Hepatocyte (in vitro differentiated cells): ENCODE measurements at regions not wholly inside any gene's neighbourhood (a gene's known extent, or its start where the extent isn't known, plus 50 kb on each side); places are given as distances from the start of the nearest gene placed in this dataset.

Experiments
- DNase-seq: peaks from one replicate; pipeline ENCODE4 v3.0.0-alpha.2; 2016; ENCODE audit warnings: low spot score
- H2AFZ ChIP-seq: fragments of 200-600 bp; sonication (generic); 2 replicates; pipeline ENCODE4 v1.6.0; 2016; ENCODE audit warnings: antibody characterized with exemption, mild to moderate bottlenecking
- H3K27ac ChIP-seq: fragments of 200-600 bp; sonication (generic); 2 replicates; pipeline ENCODE4 v1.5.1; 2016; ENCODE audit warnings: mild to moderate bottlenecking
- H3K27me3 ChIP-seq: fragments of 200-600 bp; sonication (generic); 2 replicates; pipeline ENCODE4 v1.6.1; 2016
- H3K36me3 ChIP-seq: fragments of 200-600 bp; sonication (generic); replicated peaks from 2 replicates; pipeline ENCODE4 v1.5.1; 2016; ENCODE audit warnings: low read depth; ENCODE audit not compliant: insufficient read depth
- H3K4me1 ChIP-seq: fragments of 200-600 bp; sonication (generic); 2 replicates; pipeline ENCODE4 v1.5.1; 2016; ENCODE audit warnings: mild to moderate bottlenecking, moderate library complexity; ENCODE audit not compliant: insufficient read depth
- H3K4me2 ChIP-seq: fragments of 200-600 bp; sonication (generic); 2 replicates; pipeline ENCODE4 v1.6.0; 2016
- H3K4me3 ChIP-seq: fragments of 200-600 bp; sonication (generic); 2 replicates; pipeline ENCODE4 v1.5.1; 2016; ENCODE audit warnings: mild to moderate bottlenecking
- H3K79me2 ChIP-seq: fragments of 200-600 bp; sonication (generic); 2 replicates; pipeline ENCODE4 v1.6.0; 2017; ENCODE audit warnings: mild to moderate bottlenecking
- H3K9me2 ChIP-seq: fragments of 200-600 bp; sonication (generic); replicated peaks from 2 replicates; pipeline ENCODE4 v1.6.0; 2017; ENCODE audit warnings: mild to moderate bottlenecking; ENCODE audit not compliant: insufficient read depth
- H3K9me3 ChIP-seq: fragments of 200-600 bp; sonication (generic); 2 replicates; pipeline ENCODE4 v1.5.1; 2016; ENCODE audit warnings: low read depth, mild to moderate bottlenecking
- H4K20me1 ChIP-seq: fragments of 200-600 bp; sonication (generic); 2 replicates; pipeline ENCODE4 v1.6.0; 2016; ENCODE audit warnings: mild to moderate bottlenecking; ENCODE audit not compliant: insufficient read depth, poor library complexity, severe bottlenecking
- EZH2 ChIP-seq: fragments of 200-600 bp; sonication (generic); IDR thresholded peaks from 2 replicates; pipeline ENCODE4 v1.6.1; 2016; ENCODE audit warnings: antibody characterized with exemption, mild to moderate bottlenecking, borderline replicate concordance
- EZH2phosphoT487 ChIP-seq: fragments of 200-600 bp; sonication (generic); IDR thresholded peaks from one replicate; pipeline ENCODE4 v1.6.1; 2018; ENCODE audit warnings: antibody characterized with exemption, mild to moderate bottlenecking, low read depth, moderate library complexity; ENCODE audit not compliant: unreplicated experiment, severe bottlenecking
- WGBS: methylation state at CpG from one replicate; pipeline ENCODE4 v1.1.6; 2016; ENCODE audit warnings: low lambda C conversion rate; ENCODE audit errors: missing lambda C conversion rate; 5-methylcytosine and 5-hydroxymethylcytosine counted together
- TF ChIP-seq, protein P1 (sequence below): fragments of 200-600 bp; sonication (generic); IDR thresholded peaks from 2 replicates; pipeline ENCODE4 v1.5.1; 2016; ENCODE audit warnings: antibody characterized with exemption, mild to moderate bottlenecking; ENCODE audit not compliant: poor library complexity

DNA sequence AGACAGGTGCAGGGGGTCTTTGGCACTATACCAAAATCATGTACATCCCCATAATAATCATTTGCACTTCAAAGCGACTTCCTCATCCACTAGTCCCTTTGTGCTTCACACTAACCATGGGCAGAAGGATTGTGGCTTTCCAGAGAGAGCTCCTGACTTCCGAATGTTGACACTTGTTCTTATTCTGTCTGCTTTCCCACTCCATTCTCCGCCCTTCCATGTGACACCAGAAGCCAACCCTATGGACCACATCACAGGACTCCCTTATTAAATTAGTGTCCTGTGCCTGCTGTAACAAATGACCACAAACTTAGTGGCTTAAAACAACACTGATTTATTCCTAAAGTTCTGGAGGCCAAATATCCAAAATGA is 91.6 kb downstream of the CMC2 start:
- Histone ChIP-seq H3K9me3 (no peaks in the 10 kb centered on the region), H3K27ac (peak overlapping the region; percentile 82), H4K20me1 (no peaks in the 10 kb centered on the region), H3K36me3 (no peaks in the 10 kb centered on the region), H3K4me2 (no peak overlapping the region), H2AFZ (no peak overlapping the region), H3K4me3 (no peak overlapping the region), H3K4me1 (peaks cover 6% of the 10 kb centered on the region), H3K79me2 (no peaks in the 10 kb centered on the region), H3K9me2 (no peaks in the 10 kb centered on the region), H3K27me3 (no peaks in the 10 kb centered on the region)
- TF ChIP-seq EZH2 (no peak), EZH2phosphoT487 (no peak)
- TF ChIP-seq, protein P1, sequence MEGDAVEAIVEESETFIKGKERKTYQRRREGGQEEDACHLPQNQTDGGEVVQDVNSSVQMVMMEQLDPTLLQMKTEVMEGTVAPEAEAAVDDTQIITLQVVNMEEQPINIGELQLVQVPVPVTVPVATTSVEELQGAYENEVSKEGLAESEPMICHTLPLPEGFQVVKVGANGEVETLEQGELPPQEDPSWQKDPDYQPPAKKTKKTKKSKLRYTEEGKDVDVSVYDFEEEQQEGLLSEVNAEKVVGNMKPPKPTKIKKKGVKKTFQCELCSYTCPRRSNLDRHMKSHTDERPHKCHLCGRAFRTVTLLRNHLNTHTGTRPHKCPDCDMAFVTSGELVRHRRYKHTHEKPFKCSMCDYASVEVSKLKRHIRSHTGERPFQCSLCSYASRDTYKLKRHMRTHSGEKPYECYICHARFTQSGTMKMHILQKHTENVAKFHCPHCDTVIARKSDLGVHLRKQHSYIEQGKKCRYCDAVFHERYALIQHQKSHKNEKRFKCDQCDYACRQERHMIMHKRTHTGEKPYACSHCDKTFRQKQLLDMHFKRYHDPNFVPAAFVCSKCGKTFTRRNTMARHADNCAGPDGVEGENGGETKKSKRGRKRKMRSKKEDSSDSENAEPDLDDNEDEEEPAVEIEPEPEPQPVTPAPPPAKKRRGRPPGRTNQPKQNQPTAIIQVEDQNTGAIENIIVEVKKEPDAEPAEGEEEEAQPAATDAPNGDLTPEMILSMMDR = no peak
- DNase-seq = no peak
- WGBS = 89% methylated on average over 3 of the region's 3 CpGs

DNA sequence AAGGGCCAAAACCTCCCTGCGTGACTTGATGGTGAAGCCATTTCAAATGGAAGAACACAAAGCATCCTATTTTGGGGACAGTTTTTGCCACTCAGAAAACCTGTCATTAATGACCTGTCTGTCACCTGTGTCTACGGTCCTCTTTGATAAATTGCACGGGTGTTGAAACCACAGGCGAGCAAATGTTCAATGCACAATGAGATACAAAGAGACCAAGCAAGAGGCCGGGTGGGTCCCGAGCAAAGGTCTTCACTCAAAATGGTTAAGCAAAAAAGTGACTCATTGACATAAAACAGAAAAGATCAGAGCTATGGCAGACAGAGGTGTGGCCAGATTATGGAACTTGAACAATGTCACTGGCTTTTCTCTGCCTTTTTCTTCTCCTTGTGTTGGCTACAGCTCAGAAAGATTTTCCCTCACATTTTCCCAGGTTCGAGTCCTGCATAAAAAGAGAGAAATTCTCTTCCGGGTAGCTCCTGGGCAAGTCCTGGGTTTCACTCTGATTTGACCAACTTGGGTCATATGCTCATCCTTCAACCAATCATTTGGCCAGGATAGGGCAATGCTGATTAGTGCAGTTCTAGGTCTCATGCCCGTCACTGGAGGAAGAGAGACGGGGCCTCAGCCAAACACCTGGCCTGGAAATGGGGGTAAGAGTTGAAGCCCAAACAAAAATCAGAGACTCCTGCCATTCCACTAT is 92.2 kb downstream of the CMC2 start:
- Histone ChIP-seq H3K4me2 (peak overlapping the region; percentile 40), H3K9me2 (no peaks in the 10 kb centered on the region), H3K27me3 (no peaks in the 10 kb centered on the region), H2AFZ (no peak overlapping the region), H3K9me3 (no peaks in the 10 kb centered on the region), H3K4me3 (no peak overlapping the region), H4K20me1 (no peaks in the 10 kb centered on the region), H3K79me2 (no peaks in the 10 kb centered on the region), H3K36me3 (no peaks in the 10 kb centered on the region), H3K27ac (peak overlapping the region; percentile 82), H3K4me1 (peaks cover 9% of the 10 kb centered on the region)
- DNase-seq = peak; percentile 41
- WGBS = 74% methylated on average over 10 of the region's 10 CpGs
- no peak for TF ChIP-seq EZH2
- TF ChIP-seq EZH2phosphoT487 = no peak
- TF ChIP-seq, protein P1 = no peak

DNA sequence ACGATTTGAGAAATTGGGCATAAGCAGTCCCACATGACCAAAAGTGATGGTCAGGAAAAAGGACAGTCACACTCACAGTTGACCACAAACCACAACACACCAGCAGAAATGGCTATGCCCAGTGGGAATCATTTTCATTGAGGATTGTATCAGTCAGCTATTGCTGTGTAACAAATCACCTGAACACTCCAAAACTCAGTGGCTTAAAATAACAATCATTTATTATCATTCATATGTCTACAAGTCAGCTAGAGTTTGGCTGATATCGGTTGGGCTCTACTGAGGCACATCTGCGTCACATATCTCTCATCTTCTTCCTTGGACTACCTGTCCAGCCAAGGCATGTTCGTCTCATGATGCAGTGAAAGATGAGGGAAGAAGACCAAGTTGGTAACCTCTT is 93.3 kb downstream of the CMC2 start:
- TF ChIP-seq, protein P1 = no peak
- TF ChIP-seq EZH2 = no peak
- no peak for TF ChIP-seq EZH2phosphoT487
- H3K9me2 ChIP-seq = no peaks in the 10 kb centered on the region
- no peak for DNase-seq
- no peaks in the 10 kb centered on the region for H3K9me3 ChIP-seq
- no peak overlapping the region for H3K27ac ChIP-seq
- 92% methylated on average over 4 of the region's 4 CpGs for WGBS
- H4K20me1 ChIP-seq = no peaks in the 10 kb centered on the region
- H3K36me3 ChIP-seq = no peaks in the 10 kb centered on the region
- H3K79me2 ChIP-seq = no peaks in the 10 kb centered on the region
- peaks cover 9% of the 10 kb centered on the region for H3K4me1 ChIP-seq
- H3K4me3 ChIP-seq = no peak overlapping the region
- H3K4me2 ChIP-seq = no peak overlapping the region
- H3K27me3 ChIP-seq = no peaks in the 10 kb centered on the region
- H2AFZ ChIP-seq = no peak overlapping the region
